ENCODE measurements at regions not wholly inside any gene's neighbourhood (a gene's known extent, or its start where the extent isn't known, plus 50 kb on each side); places are given as distances from the start of the nearest gene placed in this dataset.
"Not testable (repeated sequence)": the region's sequence is repeated elsewhere in the genome, so short reads cannot be mapped to it uniquely, and the experiment has no call there.

DNA sequence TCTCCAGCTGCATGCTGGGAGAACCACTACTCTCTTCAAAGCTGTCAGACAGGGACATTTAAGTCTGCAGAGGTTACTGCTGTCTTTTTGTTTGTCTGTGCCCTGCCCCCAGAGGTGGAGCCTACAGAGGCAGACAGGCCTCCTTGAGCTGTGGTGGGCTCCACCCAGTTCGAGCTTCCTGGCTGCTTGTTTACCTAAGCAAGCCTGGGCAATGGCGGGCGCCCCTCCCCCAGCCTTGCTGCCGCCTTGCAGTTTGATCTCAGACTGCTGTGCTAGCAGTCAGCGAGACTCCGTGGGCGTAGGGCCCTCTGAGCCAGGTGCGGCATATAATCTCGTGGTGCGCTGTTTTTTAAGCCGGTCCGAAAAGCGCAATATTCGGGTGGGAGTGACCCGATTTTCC is 215.0 kb downstream of the STIM2 start:
- DNase-seq; ATAC-seq; intact Hi-C loops (cut with micrococcal nuclease): not testable (repeated sequence)

DNA sequence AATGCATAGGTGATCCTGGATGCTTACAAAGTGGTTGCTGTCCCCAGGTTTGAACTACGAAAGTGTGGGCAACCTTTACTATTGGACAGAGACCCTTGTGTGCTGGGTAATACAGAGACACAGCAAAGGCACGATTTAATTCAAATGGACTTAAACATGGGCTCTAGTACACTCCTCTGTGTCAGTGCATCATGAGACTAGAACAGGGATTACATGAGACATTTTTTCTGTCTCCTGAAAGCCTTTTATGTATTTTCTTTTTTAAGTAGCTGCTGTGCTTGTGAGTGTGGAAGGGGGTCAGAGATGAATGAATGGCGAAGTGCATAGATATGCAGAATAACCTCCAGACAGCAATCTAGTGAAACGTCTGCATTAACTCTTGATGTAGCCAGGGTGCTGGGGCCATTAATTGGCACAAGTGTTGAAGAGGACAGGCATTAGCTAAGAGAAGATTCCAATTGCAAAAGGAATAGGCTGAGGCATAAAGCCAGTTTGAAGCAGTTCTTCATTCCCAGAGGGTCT is 218.4 kb downstream of the STIM2 start:
- intact Hi-C loops (cut with micrococcal nuclease), result no loop called here
- DNase-seq (no peak), ATAC-seq (no peak)

GRCh38 chr4:27081675-27082586 is 221.3 kb downstream of the STIM2 start:
- peak; percentile 17 for ATAC-seq
- intact Hi-C loops (cut with micrococcal nuclease), result no loop called here

GRCh38 chr4:27082776-27083175 is 222.1 kb downstream of the STIM2 start:
- no peak for DNase-seq
- no peak for ATAC-seq
- intact Hi-C loops (cut with micrococcal nuclease), result no loop called here

More at GRCh38 chr4:27081675-27082586, 221.3 kb downstream of the STIM2 start:
- no peak for DNase-seq

GRCh38 chr4:27084685-27085361 is 224.2 kb downstream of the STIM2 start:
- DNase-seq (peak; percentile 52), ATAC-seq (peak; percentile 38)
- intact Hi-C loops (cut with micrococcal nuclease), result no loop called here

DNA sequence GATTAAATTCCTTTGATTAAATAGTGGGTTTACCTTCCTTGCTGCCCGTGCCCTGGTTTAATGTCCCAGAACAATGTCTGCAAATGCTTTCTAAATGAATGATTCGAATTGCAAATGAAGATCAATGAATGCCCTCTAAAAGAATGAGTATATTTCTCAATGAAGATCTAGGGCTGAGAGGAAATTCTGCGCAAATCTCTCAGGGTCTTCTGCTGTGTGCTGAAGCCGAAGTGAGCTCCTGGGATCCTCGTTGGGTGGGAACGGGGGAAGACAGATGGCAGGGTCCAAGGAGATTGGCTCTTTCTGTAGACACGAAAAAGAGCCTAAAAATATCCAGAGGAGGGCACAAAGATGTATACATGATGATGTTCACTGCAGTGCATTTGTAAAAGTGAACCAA is 224.8 kb downstream of the STIM2 start:
- intact Hi-C loops (cut with micrococcal nuclease), result no loop called here
- ATAC-seq (no peak), DNase-seq (no peak)

DNA sequence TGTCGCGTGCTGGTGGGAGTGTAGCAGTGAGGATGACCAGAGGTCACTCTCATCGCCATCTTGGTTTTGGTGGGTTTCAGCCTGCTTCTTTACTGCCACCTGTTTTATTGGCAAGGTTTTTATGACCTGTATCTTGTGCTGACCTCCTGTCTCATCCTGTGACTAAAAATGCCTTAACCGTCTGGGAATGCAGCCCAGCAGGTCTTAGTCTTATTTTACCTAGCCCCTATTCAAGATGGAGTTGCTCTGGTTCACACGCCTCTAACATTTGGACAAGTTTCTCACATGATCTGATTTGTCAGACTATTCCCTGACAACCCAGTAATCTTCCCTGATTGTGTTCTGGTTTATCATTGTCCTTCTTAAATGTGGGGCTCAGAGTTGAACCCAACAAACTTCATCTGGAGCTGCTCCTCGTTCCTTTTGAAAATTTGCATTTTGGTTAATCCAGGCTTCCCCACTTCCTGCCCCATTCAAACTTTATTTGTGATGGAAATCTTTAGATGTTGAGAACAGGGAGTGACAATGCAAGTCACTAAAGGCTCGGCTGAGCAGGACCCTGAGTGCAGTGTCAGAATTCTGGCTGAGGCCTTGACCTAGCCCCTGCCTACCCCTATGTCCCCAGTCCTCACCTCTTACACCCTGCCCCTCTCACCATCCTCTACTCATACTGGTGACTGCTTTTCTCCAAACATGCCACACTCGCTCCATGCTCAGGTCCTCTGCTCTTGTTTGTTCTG is 226.8 kb downstream of the STIM2 start:
- intact Hi-C loops (cut with micrococcal nuclease), result no loop called here
- DNase-seq (no peak), ATAC-seq (no peak)

DNA sequence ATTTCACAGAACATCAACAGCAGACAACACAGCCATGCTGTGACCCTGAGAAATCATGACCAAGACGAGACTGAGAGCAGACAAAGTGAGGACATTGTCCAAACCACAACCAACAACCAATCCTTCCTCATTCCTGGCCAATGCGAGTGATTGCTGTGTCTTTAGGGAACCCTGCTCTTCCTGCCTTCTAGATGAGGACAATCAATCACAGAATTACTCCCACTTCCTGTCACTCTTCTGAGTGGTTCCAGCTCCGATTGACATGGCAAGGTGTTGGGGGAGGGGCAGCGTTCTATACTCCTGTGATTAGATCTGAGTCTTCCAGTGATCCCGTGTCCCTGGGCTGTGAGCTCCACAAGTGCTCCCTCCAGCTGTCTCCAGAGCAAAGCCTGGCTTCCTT is 227.8 kb downstream of the STIM2 start:
- no peak for ATAC-seq
- DNase-seq, result no peak
- intact Hi-C loops (cut with micrococcal nuclease), result no loop called here

DNA sequence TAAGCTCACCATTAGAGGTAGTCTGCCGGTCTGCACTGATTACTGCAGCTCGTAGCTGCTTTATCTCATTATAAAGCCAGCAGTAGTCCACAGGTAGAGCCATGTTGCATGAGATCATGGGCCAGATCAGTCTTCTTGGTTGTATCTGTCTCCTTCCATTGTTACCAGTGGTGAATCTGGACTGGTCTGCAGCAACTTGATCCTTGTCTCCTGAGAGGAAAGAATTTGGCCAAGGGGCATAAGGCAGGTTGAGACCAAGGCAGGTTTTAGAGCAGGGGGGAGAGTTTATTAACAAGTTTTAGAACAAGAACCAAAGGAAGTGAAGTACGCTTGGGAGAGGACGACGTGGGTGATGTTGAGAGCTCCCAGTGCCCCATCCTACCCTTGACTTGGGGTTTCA is 228.5 kb downstream of the STIM2 start:
- ATAC-seq (no peak), DNase-seq (no peak)
- intact Hi-C loops (cut with micrococcal nuclease), result no loop called here

GRCh38 chr4:27090406-27090805 is 229.8 kb downstream of the STIM2 start:
- no peak for DNase-seq
- intact Hi-C loops (cut with micrococcal nuclease), result no loop called here
- ATAC-seq, result no peak

DNA sequence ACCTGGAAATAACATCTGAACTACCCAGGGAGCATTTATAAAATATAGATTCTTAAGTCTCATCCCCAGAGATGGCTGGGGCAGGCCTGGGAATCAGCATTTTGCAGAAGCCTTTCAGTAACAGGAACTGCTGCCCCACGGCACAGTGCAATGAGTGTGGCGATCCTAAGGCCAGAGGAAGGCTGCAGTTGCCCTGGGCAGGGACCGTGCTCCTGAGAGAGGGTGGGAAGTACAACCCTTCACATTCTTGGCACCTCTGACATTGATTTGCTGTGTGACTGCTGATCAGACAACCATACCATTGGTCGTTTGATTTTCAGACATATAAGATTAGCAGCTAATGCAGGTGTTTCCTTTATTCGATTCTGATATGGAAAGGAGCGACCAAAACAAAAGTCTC is 233.6 kb downstream of the STIM2 start:
- no peak for ATAC-seq
- intact Hi-C loops (cut with micrococcal nuclease), result no loop called here

GRCh38 chr4:27094783-27095182 is 234.1 kb downstream of the STIM2 start:
- intact Hi-C loops (cut with micrococcal nuclease), result no loop called here
- no peak for ATAC-seq

More for the DNA sequence above, 233.6 kb downstream of the STIM2 start:
- DNase-seq, result no peak

GRCh38 chr4:27096142-27096824 is 235.6 kb downstream of the STIM2 start:
- ATAC-seq, result no peak
- no peak for DNase-seq
- intact Hi-C loops (cut with micrococcal nuclease), result no loop called here

More at GRCh38 chr4:27094783-27095182, 234.1 kb downstream of the STIM2 start:
- DNase-seq, result no peak

DNA sequence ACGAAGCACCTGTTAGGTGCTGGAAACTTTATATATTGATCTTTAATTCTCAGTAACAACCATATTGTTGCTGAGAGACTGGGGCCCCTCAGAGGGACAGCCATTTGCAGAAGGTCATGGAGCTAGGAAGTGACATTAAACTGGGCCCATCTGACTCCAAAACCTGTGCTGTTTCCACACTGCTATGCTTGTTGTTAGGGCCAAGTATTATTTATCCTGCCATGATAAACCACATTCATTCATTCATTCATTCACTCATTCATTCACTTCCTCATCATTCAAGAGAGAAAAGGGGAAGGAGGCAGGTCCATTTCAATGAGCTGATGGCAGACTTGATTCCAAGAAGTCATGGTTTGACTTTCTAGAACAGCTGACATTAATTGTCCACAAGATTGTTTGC is 237.4 kb downstream of the STIM2 start:
- ATAC-seq (no peak), DNase-seq (no peak)
- intact Hi-C loops (cut with micrococcal nuclease), result no loop called here

GRCh38 chr4:27100713-27101112 is 240.1 kb downstream of the STIM2 start:
- intact Hi-C loops (cut with micrococcal nuclease), result no loop called here
- ATAC-seq (no peak), DNase-seq (no peak)

DNA sequence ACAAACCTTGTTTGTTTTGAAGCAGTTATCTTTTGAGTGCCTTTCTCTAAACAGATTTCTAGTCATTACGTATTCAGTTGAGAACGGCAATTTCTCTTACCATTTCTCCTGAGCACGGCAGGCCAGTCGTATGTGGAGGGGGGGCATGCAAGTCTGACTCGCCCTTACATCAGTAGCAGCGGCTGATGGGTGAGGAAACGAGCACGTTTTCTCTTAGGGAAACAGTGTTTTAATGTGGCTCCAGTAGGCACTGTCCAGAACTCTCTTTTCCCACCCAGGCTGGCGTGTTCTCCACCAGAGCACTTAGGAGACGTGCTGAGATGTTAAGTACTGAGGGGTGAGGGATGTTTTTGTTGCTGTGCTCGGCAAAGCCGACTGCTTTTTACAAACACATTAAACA is 240.5 kb downstream of the STIM2 start:
- no peak for ATAC-seq
- no peak for DNase-seq
- intact Hi-C loops (cut with micrococcal nuclease), result no loop called here

GRCh38 chr4:27101561-27101960 is 240.9 kb downstream of the STIM2 start:
- intact Hi-C loops (cut with micrococcal nuclease), result no loop called here
- ATAC-seq, result no peak
- DNase-seq, result no peak

GRCh38 chr4:27111627-27112026 is 251.0 kb downstream of the STIM2 start:
- no peak for DNase-seq
- intact Hi-C loops (cut with micrococcal nuclease), result no loop called here
- ATAC-seq, result no peak

GRCh38 chr4:27112587-27112986 is 251.9 kb downstream of the STIM2 start:
- ATAC-seq, result no peak
- DNase-seq, result no peak
- intact Hi-C loops (cut with micrococcal nuclease), result no loop called here

Measured in left ventricle myocardium superior (tissue), 1 donor.